Epidermal melanocyte (primary cell): ENCODE measurements at regions not wholly inside any gene's neighbourhood (a gene's known extent, or its start where the extent isn't known, plus 50 kb on each side); places are given as distances from the start of the nearest gene placed in this dataset.
"Not testable (repeated sequence)": the region's sequence is repeated elsewhere in the genome, so short reads cannot be mapped to it uniquely, and the experiment has no call there.

Experiments used
- DNase-seq: peaks from one replicate; pipeline ENCODE4 v3.0.0; 2011; ENCODE audit warnings: low spot score; ENCODE audit not compliant: insufficient read length

- no peak for DNase-seq
Observed at GRCh38 chr16:86249631-86250030, 260.7 kb upstream of the FOXF1 start.

GRCh38 chr16:86251682-86252081, 258.6 kb upstream of the FOXF1 start:
- no peak for DNase-seq

- no peak for DNase-seq
Observed at GRCh38 chr16:86252596-86252995, 257.7 kb upstream of the FOXF1 start.

GRCh38 chr16:86255966-86256365, 254.4 kb upstream of the FOXF1 start:
- DNase-seq = no peak

- DNase-seq = peak; percentile 6
Observed at GRCh38 chr16:86256995-86257394, 253.3 kb upstream of the FOXF1 start.

GRCh38 chr16:86257546-86257945, 252.8 kb upstream of the FOXF1 start:
- DNase-seq = no peak

GRCh38 chr16:86258713-86259112, 251.6 kb upstream of the FOXF1 start:
- no peak for DNase-seq

GRCh38 chr16:86259499-86259898, 250.8 kb upstream of the FOXF1 start:
- no peak for DNase-seq

- DNase-seq = peak; percentile 1
Observed at GRCh38 chr16:86261379-86261778, 248.9 kb upstream of the FOXF1 start.

GRCh38 chr16:86267657-86268056, 242.7 kb upstream of the FOXF1 start:
- DNase-seq = not testable (repeated sequence)

- peak; percentile 3 for DNase-seq
Observed at GRCh38 chr16:86270696-86271095, 239.6 kb upstream of the FOXF1 start.

- DNase-seq = no peak
Observed at GRCh38 chr16:86272744-86273143, 237.6 kb upstream of the FOXF1 start.

GRCh38 chr16:86277221-86277620, 233.1 kb upstream of the FOXF1 start:
- DNase-seq = no peak

- not testable (repeated sequence) for DNase-seq
Observed at GRCh38 chr16:86277859-86278258, 232.5 kb upstream of the FOXF1 start.

GRCh38 chr16:86281421-86281820, 228.9 kb upstream of the FOXF1 start:
- no peak for DNase-seq

- DNase-seq = no peak
Observed at GRCh38 chr16:86283944-86284343, 226.4 kb upstream of the FOXF1 start.

GRCh38 chr16:86285421-86285820, 224.9 kb upstream of the FOXF1 start:
- DNase-seq = no peak

- no peak for DNase-seq
Observed at GRCh38 chr16:86285938-86286921, 224.1 kb upstream of the FOXF1 start.

GRCh38 chr16:86286991-86287663, 223.2 kb upstream of the FOXF1 start:
- no peak for DNase-seq

GRCh38 chr16:86287664-86288201, 222.6 kb upstream of the FOXF1 start:
- no peak for DNase-seq

- no peak for DNase-seq
Observed at GRCh38 chr16:86288716-86289294, 221.5 kb upstream of the FOXF1 start.

GRCh38 chr16:86289304-86289703, 221.0 kb upstream of the FOXF1 start:
- no peak for DNase-seq
